GM06990 (cell line): ENCODE measurements at regions not wholly inside any gene's neighbourhood (a gene's known extent, or its start where the extent isn't known, plus 50 kb on each side); places are given as distances from the start of the nearest gene placed in this dataset.

Source experiments
- DNase-seq: peaks from one replicate; pipeline ENCODE4 v3.0.0-alpha.2; 2011; ENCODE audit not compliant: insufficient read length; ENCODE audit errors: extremely low read depth
- H3K27me3 ChIP-seq: replicated peaks from 2 replicates; pipeline ENCODE4 v1.6.0; 2011; ENCODE audit warnings: low read length; ENCODE audit not compliant: control insufficient read depth, insufficient read depth
- H3K36me3 ChIP-seq: 2 replicates; pipeline ENCODE4 v1.5.1; 2011; ENCODE audit warnings: low read length; ENCODE audit not compliant: control insufficient read depth, insufficient read depth
- H3K4me3 ChIP-seq: replicated peaks from 2 replicates; pipeline ENCODE4 v1.5.1; 2011; ENCODE audit warnings: low read depth, mild to moderate bottlenecking, control low read depth, low read length
- CTCF ChIP-seq: IDR thresholded peaks from 2 replicates; pipeline ENCODE4 v1.5.1; 2011; ENCODE audit warnings: low read length, control low read depth, mild to moderate bottlenecking, inconsistent platforms; ENCODE audit not compliant: insufficient read depth, poor library complexity, severe bottlenecking

- DNase-seq, result no peak
- Histone ChIP-seq H3K4me3 (no peak overlapping the region), H3K36me3 (no peaks in the 10 kb centered on the region), H3K27me3 (no peaks in the 10 kb centered on the region)
- TF ChIP-seq CTCF, result no peak
Measured at GRCh38 chr16:73428121-73428520, 380.2 kb upstream of the ZFHX3 start.

GRCh38 chr16:73427164-73427563, 379.2 kb upstream of the ZFHX3 start:
- no peaks in the 10 kb centered on the region for H3K36me3 ChIP-seq
- H3K27me3 ChIP-seq, result no peaks in the 10 kb centered on the region
- H3K4me3 ChIP-seq, result no peak overlapping the region
- no peak for DNase-seq
- TF ChIP-seq CTCF, result no peak

- no peak overlapping the region for H3K4me3 ChIP-seq
- no peaks in the 10 kb centered on the region for H3K27me3 ChIP-seq
- no peaks in the 10 kb centered on the region for H3K36me3 ChIP-seq
- no peak for TF ChIP-seq CTCF
- DNase-seq, result no peak
Measured at GRCh38 chr16:73426433-73427160, 378.7 kb upstream of the ZFHX3 start.

GRCh38 chr16:73420676-73421075, 372.7 kb upstream of the ZFHX3 start:
- Histone ChIP-seq H3K36me3 (no peaks in the 10 kb centered on the region), H3K27me3 (no peaks in the 10 kb centered on the region), H3K4me3 (no peak overlapping the region)
- no peak for TF ChIP-seq CTCF
- DNase-seq, result no peak

GRCh38 chr16:73420244-73420643, 372.3 kb upstream of the ZFHX3 start:
- H3K4me3 ChIP-seq, result no peak overlapping the region
- H3K27me3 ChIP-seq, result no peaks in the 10 kb centered on the region
- DNase-seq, result no peak
- H3K36me3 ChIP-seq, result no peaks in the 10 kb centered on the region
- no peak for TF ChIP-seq CTCF

GRCh38 chr16:73418691-73419090, 370.8 kb upstream of the ZFHX3 start:
- H3K36me3 ChIP-seq, result no peaks in the 10 kb centered on the region
- no peaks in the 10 kb centered on the region for H3K27me3 ChIP-seq
- no peak for TF ChIP-seq CTCF
- H3K4me3 ChIP-seq, result no peak overlapping the region
- DNase-seq, result no peak
